Kidney (tissue), 13 donors: ENCODE measurements at regions not wholly inside any gene's neighbourhood (a gene's known extent, or its start where the extent isn't known, plus 50 kb on each side); places are given as distances from the start of the nearest gene placed in this dataset.
"Not testable (repeated sequence)": the region's sequence is repeated elsewhere in the genome, so short reads cannot be mapped to it uniquely, and the experiment has no call there.

Experiments
- DNase-seq, 5 donors: peaks; one replicate each; pipeline ENCODE4 v3.0.0-alpha.2; 2013 to 2020
- FAIRE-seq: peaks from 2 replicates; lab custom pipeline; 2012; peaks lifted over from hg19 to GRCh38; lab: Jason Lieb, UNC
- H3K27ac ChIP-seq, 2 donors: one replicate each; pipeline ENCODE4 v1.7.0; 2013; ENCODE audit warnings: low read depth in 2 of 2, low read length in 2 of 2, inconsistent platforms in 1 of 2
- H3K27me3 ChIP-seq: one replicate; pipeline ENCODE4 v1.7.1; 2013; ENCODE audit warnings: low read length, inconsistent platforms; ENCODE audit not compliant: control insufficient read depth, insufficient read depth
- H3K36me3 ChIP-seq, 3 donors: one replicate each; pipeline versions ENCODE4 v1.7.0 to v1.7.1; 2013; ENCODE audit warnings: low read length in 3 of 3, control low read depth in 1 of 3, inconsistent platforms in 1 of 3; ENCODE audit not compliant: insufficient read depth in 3 of 3, control insufficient read depth in 2 of 3
- H3K4me1 ChIP-seq, 3 donors: one replicate each; pipeline versions ENCODE4 v1.7.0 to v1.7.1; 2013; ENCODE audit warnings: low read length in 3 of 3, inconsistent platforms in 1 of 3, low read depth in 1 of 3; ENCODE audit not compliant: control insufficient read depth in 2 of 3, insufficient read depth in 2 of 3
- H3K4me3 ChIP-seq, 3 donors: one replicate each; pipeline versions ENCODE4 v1.7.0 to v1.8.1; 2013; ENCODE audit warnings: low read length in 3 of 3, control low read depth in 1 of 3, inconsistent platforms in 1 of 3
- H3K9ac ChIP-seq, 3 donors: one replicate each; pipeline versions ENCODE4 v1.7.0 to v1.7.1; 2013; ENCODE audit warnings: low read length in 3 of 3, control low read depth in 1 of 3, inconsistent platforms in 1 of 3
- H3K9me3 ChIP-seq, 3 donors: one replicate each; pipeline versions ENCODE4 v1.7.0 to v1.7.1; 2013; ENCODE audit warnings: low read length in 3 of 3, control low read depth in 1 of 3, inconsistent platforms in 1 of 3; ENCODE audit not compliant: control insufficient read depth in 2 of 3, insufficient read depth in 1 of 3
- CTCF ChIP-seq: IDR thresholded peaks from 3 replicates; pipeline ENCODE4 v1.5.1; 2012; ENCODE audit warnings: mild to moderate bottlenecking, moderate library complexity, borderline replicate concordance; ENCODE audit not compliant: insufficient read depth; ENCODE audit errors: extremely low read depth
- intact Hi-C: fragments of 100-400 bp; cut with DNase I; formaldehyde crosslinking; loops from one replicate; pipeline ENCODE4 v1.11.1; 2022
- donor health status: control.
- donor health status: control.
- donor health status: control.
- donor health status: control.
- donor health status: control.
- donor health status: DM: yes; HTN: yes; CAD: no.
- donor health status: Normal renal cell carcinoma (clear cell type).

- intact Hi-C loops, result no loop called here
- no peak for TF ChIP-seq CTCF
- FAIRE-seq (no peak), DNase-seq (no peak)
- Histone ChIP-seq H3K9ac (no peak overlapping the region), H3K27me3 (no peaks in the 10 kb centered on the region), H3K9me3 (no peaks in the 10 kb centered on the region), H3K27ac (no peak overlapping the region), H3K4me3 (no peak overlapping the region), H3K36me3 (no peaks in the 10 kb centered on the region), H3K4me1 (no peaks in the 10 kb centered on the region)
Observed at GRCh38 chr1:108314815-108315214, 70.9 kb upstream of the NBPF4 start.

- H3K4me3 ChIP-seq, result no peak overlapping the region
- H3K27me3 ChIP-seq, result no peaks in the 10 kb centered on the region
- no peaks in the 10 kb centered on the region for H3K36me3 ChIP-seq
- H3K4me1 ChIP-seq, result no peaks in the 10 kb centered on the region
- DNase-seq (no peak), FAIRE-seq (no peak)
- H3K9me3 ChIP-seq, result no peaks in the 10 kb centered on the region
- intact Hi-C loops, result no loop called here
- H3K27ac ChIP-seq, result no peak overlapping the region
- no peak for TF ChIP-seq CTCF
- no peak overlapping the region for H3K9ac ChIP-seq
Observed at GRCh38 chr1:108316545-108316944, 72.7 kb upstream of the NBPF4 start.

- Histone ChIP-seq H3K27me3 (no peaks in the 10 kb centered on the region), H3K4me3 (no peak overlapping the region), H3K9me3 (no peaks in the 10 kb centered on the region), H3K4me1 (no peaks in the 10 kb centered on the region), H3K36me3 (no peaks in the 10 kb centered on the region), H3K9ac (no peak overlapping the region), H3K27ac (no peak overlapping the region)
- DNase-seq, result no peak
- FAIRE-seq, result no peak
- intact Hi-C loops, result no loop called here
- no peak for TF ChIP-seq CTCF
Observed at GRCh38 chr1:108320849-108321248, 77.0 kb upstream of the NBPF4 start.

GRCh38 chr1:108325338-108325737, 81.5 kb upstream of the NBPF4 start:
- not testable (repeated sequence) for DNase-seq, FAIRE-seq

More at GRCh38 chr1:108325338-108325737, 81.5 kb upstream of the NBPF4 start:
- H3K27me3 ChIP-seq, intact Hi-C loops, H3K36me3 ChIP-seq, H3K4me1 ChIP-seq, H3K27ac ChIP-seq, H3K9me3 ChIP-seq, H3K9ac ChIP-seq, H3K4me3 ChIP-seq: not testable (repeated sequence)
